ENCODE measurements at regions not wholly inside any gene's neighbourhood (a gene's known extent, or its start where the extent isn't known, plus 50 kb on each side); places are given as distances from the start of the nearest gene placed in this dataset.

DNA sequence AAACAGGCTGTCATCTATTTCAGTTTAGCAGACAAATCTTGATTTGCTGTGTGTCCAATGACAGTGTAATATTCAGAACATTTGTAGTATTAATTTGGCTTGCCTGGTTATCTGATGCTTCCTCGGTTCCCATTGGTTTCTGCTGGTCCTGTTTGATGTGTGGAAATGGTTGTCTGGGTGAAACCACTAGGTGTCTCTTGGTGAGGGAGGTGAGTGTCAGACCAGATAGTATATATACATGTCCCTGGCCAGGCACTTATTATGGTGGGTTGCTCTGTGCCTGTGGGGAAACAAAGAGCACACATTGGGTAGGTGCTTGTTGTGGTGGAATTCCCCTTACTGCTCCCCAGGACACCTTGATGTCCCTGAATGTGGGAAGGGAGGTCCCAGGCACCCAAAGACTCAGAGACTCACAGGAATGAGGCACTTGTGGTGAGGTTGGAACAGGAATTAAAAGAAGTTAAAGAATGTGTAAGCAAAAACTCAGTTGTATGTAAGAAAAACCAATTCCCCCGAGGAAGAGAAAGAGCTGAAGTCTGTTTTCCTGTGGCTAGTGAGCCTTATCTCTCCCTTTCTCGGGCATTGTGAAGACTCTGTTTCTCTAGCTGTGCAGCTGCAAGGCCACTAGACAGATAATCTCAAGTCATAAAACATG lies 1519.1 kb downstream of the BRINP3 start:
- Histone ChIP-seq H4K5ac (ENCODE audit: low read length) (no peak overlapping the region), H4K8ac (ENCODE audit: low read depth, low read length) (no peak overlapping the region), H3K4me2 (ENCODE audit: low read length) (no peak overlapping the region), H2BK15ac (replicated peaks; ENCODE audit: low read depth) (no peak overlapping the region), H3K4me1 (ENCODE audit: control insufficient read depth, low read depth, low read length) (no peaks in the 10 kb centered on the region), H3K4ac (ENCODE audit: low read depth, low read length) (no peak overlapping the region), H3K4me3 (ENCODE audit: low read length) (no peak overlapping the region), H3K27ac (ENCODE audit: low read depth, low read length) (no peak overlapping the region), H3K18ac (ENCODE audit: low read length) (no peak overlapping the region), H3K79me1 (ENCODE audit: low read length) (no peaks in the 10 kb centered on the region), H3K27me3 (ENCODE audit: insufficient read depth, low read length, poor library complexity) (no peaks in the 10 kb centered on the region), H3K23ac (ENCODE audit: low read length) (no peak overlapping the region), H2BK5ac (ENCODE audit: low read length) (no peak overlapping the region), H3K9ac (ENCODE audit: low read length) (no peak overlapping the region), H3K56ac (ENCODE audit: low read length) (no peak overlapping the region), H2BK120ac (ENCODE audit: low read depth, low read length) (no peak overlapping the region), H3K79me2 (ENCODE audit: control insufficient read depth, insufficient read depth, low read length) (no peaks in the 10 kb centered on the region), H2AK5ac (ENCODE audit: low read length) (no peak overlapping the region), H3K36me3 (ENCODE audit: control insufficient read depth, insufficient read depth, low read length) (no peaks in the 10 kb centered on the region)
- DNase-seq: peak; percentile 40
- no CpG with 5 or more reads among the region's 3 CpGs for WGBS (ENCODE audit: extremely low coverage, insufficient coverage, low lambda C conversion rate)

DNA sequence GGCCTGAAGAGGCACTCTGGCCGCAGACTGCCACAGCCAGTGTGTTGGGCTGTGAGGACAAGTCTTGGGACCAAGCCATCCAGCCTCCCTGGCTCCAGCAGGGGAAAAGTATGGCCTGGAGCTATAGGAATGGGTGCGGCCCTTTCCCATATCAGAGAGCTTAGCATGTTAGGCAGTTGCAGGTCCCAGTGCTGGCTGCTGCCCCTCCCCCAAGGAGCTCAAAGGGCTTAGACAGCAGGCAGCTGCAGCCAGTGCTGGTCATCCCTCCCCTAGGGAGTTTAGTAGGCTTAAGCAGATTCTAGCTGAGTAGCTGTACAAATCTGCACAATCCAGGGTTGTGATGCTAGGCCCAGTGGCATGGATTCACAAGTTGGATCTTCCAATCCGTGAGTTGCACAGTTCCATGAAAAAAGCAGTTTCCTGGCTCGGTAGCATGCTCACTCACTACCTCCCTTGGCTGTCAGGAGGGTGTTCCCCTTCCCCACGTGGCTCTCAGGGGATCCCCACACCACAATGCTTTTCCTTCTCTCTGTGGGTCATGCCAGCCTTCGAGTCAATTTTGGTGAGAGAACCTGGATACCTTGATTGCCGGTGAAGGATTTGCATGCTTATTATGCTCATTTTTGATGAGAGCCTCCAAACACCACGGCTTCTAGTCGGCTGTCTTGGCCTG lies 1490.8 kb downstream of the BRINP3 start:
- Histone ChIP-seq H3K79me2 (ENCODE audit: control insufficient read depth, insufficient read depth, low read length) (no peaks in the 10 kb centered on the region), H3K4me1 (ENCODE audit: control insufficient read depth, low read depth, low read length) (no peaks in the 10 kb centered on the region), H3K9ac (ENCODE audit: low read length) (no peak overlapping the region), H3K27ac (ENCODE audit: low read depth, low read length) (no peak overlapping the region), H3K56ac (ENCODE audit: low read length) (no peak overlapping the region), H3K36me3 (ENCODE audit: control insufficient read depth, insufficient read depth, low read length) (no peaks in the 10 kb centered on the region), H3K4me3 (ENCODE audit: low read length) (no peak overlapping the region), H2BK5ac (ENCODE audit: low read length) (no peak overlapping the region), H3K4ac (ENCODE audit: low read depth, low read length) (no peak overlapping the region), H2BK120ac (ENCODE audit: low read depth, low read length) (no peak overlapping the region), H2AK5ac (ENCODE audit: low read length) (no peak overlapping the region), H3K23ac (ENCODE audit: low read length) (no peak overlapping the region), H3K27me3 (ENCODE audit: insufficient read depth, low read length, poor library complexity) (no peaks in the 10 kb centered on the region), H2BK15ac (replicated peaks; ENCODE audit: low read depth) (no peak overlapping the region), H4K5ac (ENCODE audit: low read length) (no peak overlapping the region), H3K79me1 (ENCODE audit: low read length) (no peaks in the 10 kb centered on the region), H3K4me2 (ENCODE audit: low read length) (no peak overlapping the region), H3K18ac (ENCODE audit: low read length) (no peak overlapping the region), H4K8ac (ENCODE audit: low read depth, low read length) (no peak overlapping the region)
- DNase-seq: peak; percentile 51
- WGBS (ENCODE audit: extremely low coverage, insufficient coverage, low lambda C conversion rate): no CpG with 5 or more reads among the region's 9 CpGs

DNA sequence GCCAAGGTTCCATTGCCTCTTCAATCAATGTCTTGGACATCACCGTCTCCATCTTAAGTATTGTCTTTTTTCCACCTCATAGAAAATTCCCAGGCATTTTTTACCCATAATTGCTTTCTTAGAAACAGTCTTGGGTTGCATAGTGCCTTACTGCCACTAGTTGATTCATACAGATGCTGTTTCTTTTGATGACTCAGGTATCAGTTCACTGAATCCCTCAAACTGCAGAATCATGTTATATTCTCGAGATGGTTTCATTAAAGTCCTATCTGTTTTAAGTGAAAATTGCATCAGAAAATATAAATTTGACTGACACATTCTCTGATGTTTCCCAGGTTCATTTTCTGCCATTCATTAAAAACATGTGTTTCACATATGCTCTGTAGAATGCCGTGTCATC lies 1489.1 kb downstream of the BRINP3 start:
- Histone ChIP-seq H3K9ac (ENCODE audit: low read length) (no peak overlapping the region), H4K8ac (ENCODE audit: low read depth, low read length) (no peak overlapping the region), H3K23ac (ENCODE audit: low read length) (no peak overlapping the region), H3K4ac (ENCODE audit: low read depth, low read length) (no peak overlapping the region), H3K27me3 (ENCODE audit: insufficient read depth, low read length, poor library complexity) (no peaks in the 10 kb centered on the region), H2BK5ac (ENCODE audit: low read length) (no peak overlapping the region), H3K79me2 (ENCODE audit: control insufficient read depth, insufficient read depth, low read length) (no peaks in the 10 kb centered on the region), H3K36me3 (ENCODE audit: control insufficient read depth, insufficient read depth, low read length) (no peaks in the 10 kb centered on the region), H3K4me1 (ENCODE audit: control insufficient read depth, low read depth, low read length) (no peaks in the 10 kb centered on the region), H3K4me3 (ENCODE audit: low read length) (no peak overlapping the region), H3K56ac (ENCODE audit: low read length) (no peak overlapping the region), H3K4me2 (ENCODE audit: low read length) (no peak overlapping the region), H2AK5ac (ENCODE audit: low read length) (no peak overlapping the region), H2BK120ac (ENCODE audit: low read depth, low read length) (no peak overlapping the region), H4K5ac (ENCODE audit: low read length) (no peak overlapping the region), H3K79me1 (ENCODE audit: low read length) (no peaks in the 10 kb centered on the region), H3K27ac (ENCODE audit: low read depth, low read length) (no peak overlapping the region), H2BK15ac (replicated peaks; ENCODE audit: low read depth) (no peak overlapping the region), H3K18ac (ENCODE audit: low read length) (no peak overlapping the region)
- peak; percentile 3 for DNase-seq
- no CpG with 5 or more reads among the region's 3 CpGs for WGBS (ENCODE audit: extremely low coverage, insufficient coverage, low lambda C conversion rate)

DNA sequence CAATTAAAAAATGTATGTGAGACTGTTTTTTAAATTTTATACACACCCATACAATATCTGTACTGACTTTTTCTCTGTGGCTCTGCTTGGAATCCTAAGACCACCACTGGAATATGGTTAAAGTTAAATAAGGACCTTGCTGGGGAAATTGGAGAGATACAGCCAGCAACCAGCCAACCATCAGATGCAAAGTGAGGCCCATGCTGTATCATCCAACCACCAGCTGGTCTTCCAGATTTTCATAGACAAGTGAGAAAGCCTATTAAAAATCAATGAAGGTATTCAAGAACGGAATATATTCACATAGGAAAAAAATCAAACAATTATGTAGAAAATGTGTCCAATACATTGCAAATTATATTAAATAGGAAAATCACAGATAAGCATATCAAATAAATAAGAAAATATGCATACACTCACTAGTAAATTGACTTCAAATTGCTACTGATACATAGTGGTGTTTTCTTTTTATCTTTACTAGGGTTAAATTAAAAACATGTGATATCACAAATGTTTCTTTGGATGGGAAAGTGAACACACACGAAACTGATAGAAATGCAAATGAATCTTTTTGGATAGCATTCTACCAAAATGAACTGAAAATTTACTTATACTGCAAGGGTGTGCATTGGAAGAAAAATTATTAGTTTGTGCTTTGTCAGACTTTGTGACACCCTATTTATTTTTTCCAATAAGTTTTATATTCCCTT lies 1486.3 kb downstream of the BRINP3 start:
- H3K79me1 ChIP-seq (ENCODE audit: low read length): no peaks in the 10 kb centered on the region
- no peak overlapping the region for H3K23ac ChIP-seq (ENCODE audit: low read length)
- no peaks in the 10 kb centered on the region for H3K36me3 ChIP-seq (ENCODE audit: control insufficient read depth, insufficient read depth, low read length)
- no peak overlapping the region for H2BK15ac ChIP-seq (replicated peaks; ENCODE audit: low read depth)
- no peak for DNase-seq
- no peaks in the 10 kb centered on the region for H3K4me1 ChIP-seq (ENCODE audit: control insufficient read depth, low read depth, low read length)
- H2BK120ac ChIP-seq (ENCODE audit: low read depth, low read length): no peak overlapping the region
- no peak overlapping the region for H4K5ac ChIP-seq (ENCODE audit: low read length)
- H4K8ac ChIP-seq (ENCODE audit: low read depth, low read length): no peak overlapping the region
- H3K27ac ChIP-seq (ENCODE audit: low read depth, low read length): no peak overlapping the region
- no peak overlapping the region for H2AK5ac ChIP-seq (ENCODE audit: low read length)
- no peak overlapping the region for H3K4ac ChIP-seq (ENCODE audit: low read depth, low read length)
- no CpG with 5 or more reads among the region's 2 CpGs for WGBS (ENCODE audit: extremely low coverage, insufficient coverage, low lambda C conversion rate)
- H3K4me3 ChIP-seq (ENCODE audit: low read length): no peak overlapping the region
- no peak overlapping the region for H2BK5ac ChIP-seq (ENCODE audit: low read length)
- no peak overlapping the region for H3K18ac ChIP-seq (ENCODE audit: low read length)
- no peaks in the 10 kb centered on the region for H3K27me3 ChIP-seq (ENCODE audit: insufficient read depth, low read length, poor library complexity)
- H3K79me2 ChIP-seq (ENCODE audit: control insufficient read depth, insufficient read depth, low read length): no peaks in the 10 kb centered on the region
- H3K9ac ChIP-seq (ENCODE audit: low read length): no peak overlapping the region
- H3K4me2 ChIP-seq (ENCODE audit: low read length): no peak overlapping the region
- H3K56ac ChIP-seq (ENCODE audit: low read length): no peak overlapping the region

DNA sequence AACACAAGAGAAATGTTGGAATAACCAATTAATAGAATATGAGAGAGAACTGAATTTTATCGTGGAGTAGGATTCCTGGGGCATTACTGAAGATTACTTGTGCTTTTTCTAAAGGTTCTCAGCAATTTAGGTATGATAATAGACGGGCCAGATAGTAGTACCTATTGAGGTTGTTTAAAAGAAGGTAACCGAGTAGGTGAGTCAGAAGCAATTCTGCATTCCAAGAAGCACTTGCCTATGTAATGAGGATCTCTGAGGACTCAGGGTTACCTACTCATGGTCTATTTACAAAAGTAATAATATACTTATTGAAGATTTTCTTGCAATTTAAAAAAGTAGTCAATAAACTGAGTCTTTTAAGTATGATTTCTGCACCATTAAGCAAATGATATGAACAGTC lies 1469.8 kb downstream of the BRINP3 start:
- Histone ChIP-seq H3K4ac (ENCODE audit: low read depth, low read length) (no peak overlapping the region), H4K8ac (ENCODE audit: low read depth, low read length) (no peak overlapping the region)
- no CpG with 5 or more reads among the region's 3 CpGs for WGBS (ENCODE audit: extremely low coverage, insufficient coverage, low lambda C conversion rate)

More for the DNA sequence above, 1469.8 kb downstream of the BRINP3 start:
- H2BK15ac ChIP-seq (replicated peaks; ENCODE audit: low read depth): no peak overlapping the region
- H3K9ac ChIP-seq (ENCODE audit: low read length): no peak overlapping the region
- H3K23ac ChIP-seq (ENCODE audit: low read length): no peak overlapping the region
- no peak overlapping the region for H3K4me3 ChIP-seq (ENCODE audit: low read length)
- H3K79me1 ChIP-seq (ENCODE audit: low read length): no peaks in the 10 kb centered on the region
- H2AK5ac ChIP-seq (ENCODE audit: low read length): no peak overlapping the region
- no peak overlapping the region for H3K27ac ChIP-seq (ENCODE audit: low read depth, low read length)
- no peaks in the 10 kb centered on the region for H3K36me3 ChIP-seq (ENCODE audit: control insufficient read depth, insufficient read depth, low read length)
- H3K27me3 ChIP-seq (ENCODE audit: insufficient read depth, low read length, poor library complexity): no peaks in the 10 kb centered on the region
- no peak overlapping the region for H2BK120ac ChIP-seq (ENCODE audit: low read depth, low read length)
- no peaks in the 10 kb centered on the region for H3K79me2 ChIP-seq (ENCODE audit: control insufficient read depth, insufficient read depth, low read length)
- H4K5ac ChIP-seq (ENCODE audit: low read length): no peak overlapping the region
- H3K4me1 ChIP-seq (ENCODE audit: control insufficient read depth, low read depth, low read length): no peaks in the 10 kb centered on the region
- no peak overlapping the region for H3K4me2 ChIP-seq (ENCODE audit: low read length)
- H2BK5ac ChIP-seq (ENCODE audit: low read length): no peak overlapping the region
- no peak overlapping the region for H3K56ac ChIP-seq (ENCODE audit: low read length)
- H3K18ac ChIP-seq (ENCODE audit: low read length): no peak overlapping the region
- peak; percentile 3 for DNase-seq
